ENCODE measurements at regions not wholly inside any gene's neighbourhood (a gene's known extent, or its start where the extent isn't known, plus 50 kb on each side); places are given as distances from the start of the nearest gene placed in this dataset.

DNA sequence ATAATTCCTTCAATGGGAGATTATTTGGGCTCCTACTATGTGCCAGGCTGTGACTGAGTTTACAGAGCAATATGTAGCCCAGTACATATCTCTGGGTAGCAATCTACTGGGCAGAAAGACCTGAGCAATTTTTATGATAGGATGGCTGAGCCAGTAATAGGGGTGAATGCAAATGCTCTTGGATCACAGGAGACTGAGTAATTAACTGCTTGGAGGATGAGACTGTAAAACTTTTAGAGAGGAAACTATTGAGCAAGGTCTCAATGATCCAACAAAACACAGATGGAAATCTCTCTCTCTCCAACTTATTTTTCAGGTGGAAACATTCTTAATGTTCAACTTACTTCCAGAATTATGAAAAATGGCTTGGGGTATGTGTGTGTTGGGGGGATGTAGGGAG is 402.2 kb downstream of the AEBP2 start:
- TF ChIP-seq, protein P1, sequence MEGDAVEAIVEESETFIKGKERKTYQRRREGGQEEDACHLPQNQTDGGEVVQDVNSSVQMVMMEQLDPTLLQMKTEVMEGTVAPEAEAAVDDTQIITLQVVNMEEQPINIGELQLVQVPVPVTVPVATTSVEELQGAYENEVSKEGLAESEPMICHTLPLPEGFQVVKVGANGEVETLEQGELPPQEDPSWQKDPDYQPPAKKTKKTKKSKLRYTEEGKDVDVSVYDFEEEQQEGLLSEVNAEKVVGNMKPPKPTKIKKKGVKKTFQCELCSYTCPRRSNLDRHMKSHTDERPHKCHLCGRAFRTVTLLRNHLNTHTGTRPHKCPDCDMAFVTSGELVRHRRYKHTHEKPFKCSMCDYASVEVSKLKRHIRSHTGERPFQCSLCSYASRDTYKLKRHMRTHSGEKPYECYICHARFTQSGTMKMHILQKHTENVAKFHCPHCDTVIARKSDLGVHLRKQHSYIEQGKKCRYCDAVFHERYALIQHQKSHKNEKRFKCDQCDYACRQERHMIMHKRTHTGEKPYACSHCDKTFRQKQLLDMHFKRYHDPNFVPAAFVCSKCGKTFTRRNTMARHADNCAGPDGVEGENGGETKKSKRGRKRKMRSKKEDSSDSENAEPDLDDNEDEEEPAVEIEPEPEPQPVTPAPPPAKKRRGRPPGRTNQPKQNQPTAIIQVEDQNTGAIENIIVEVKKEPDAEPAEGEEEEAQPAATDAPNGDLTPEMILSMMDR (IDR thresholded peaks at IDR 0.05): no peak
- H3K27ac Mint-ChIP-seq: no peak overlapping the region
- no peak for DNase-seq
- H3K9me3 Mint-ChIP-seq: no peaks in the 10 kb centered on the region
- no peaks in the 10 kb centered on the region; the same call in 1 of the 2 replicates for H3K27me3 Mint-ChIP-seq (ENCODE audit: insufficient read depth)
- H3K4me1 Mint-ChIP-seq (ENCODE audit: low read depth): peaks cover 4% of the 10 kb centered on the region
- no peaks in the 10 kb centered on the region for H3K36me3 Mint-ChIP-seq (ENCODE audit: low read depth)
- no peak overlapping the region for H3K4me3 Mint-ChIP-seq

DNA sequence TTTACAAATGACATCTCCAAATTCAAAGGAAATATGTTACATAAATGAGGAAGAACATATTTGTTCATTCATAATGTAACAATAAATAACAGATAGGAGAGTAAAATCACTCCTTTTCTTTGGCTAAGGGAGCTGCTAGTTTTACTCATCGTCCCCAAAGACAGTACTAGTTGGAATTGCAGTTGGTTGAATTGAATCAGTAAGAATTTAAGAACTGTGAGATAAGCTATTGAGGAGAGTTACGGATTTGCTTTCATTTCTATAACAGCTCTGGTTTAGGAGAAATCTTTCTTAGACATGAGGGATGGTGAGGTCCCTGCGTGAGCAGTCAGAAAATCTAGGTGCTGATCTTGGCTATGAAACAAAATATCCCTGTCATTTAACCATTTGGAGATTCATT is 402.8 kb downstream of the AEBP2 start:
- Mint-ChIP-seq H3K36me3 (ENCODE audit: low read depth) (no peaks in the 10 kb centered on the region), H3K4me3 (no peak overlapping the region), H3K9me3 (no peaks in the 10 kb centered on the region), H3K27me3 (ENCODE audit: insufficient read depth) (no peaks in the 10 kb centered on the region; the same call in 1 of the 2 replicates), H3K27ac (no peak overlapping the region), H3K4me1 (ENCODE audit: low read depth) (peaks cover 11% of the 10 kb centered on the region)
- DNase-seq: no peak
- TF ChIP-seq, protein P1 (IDR thresholded peaks at IDR 0.05): no peak

DNA sequence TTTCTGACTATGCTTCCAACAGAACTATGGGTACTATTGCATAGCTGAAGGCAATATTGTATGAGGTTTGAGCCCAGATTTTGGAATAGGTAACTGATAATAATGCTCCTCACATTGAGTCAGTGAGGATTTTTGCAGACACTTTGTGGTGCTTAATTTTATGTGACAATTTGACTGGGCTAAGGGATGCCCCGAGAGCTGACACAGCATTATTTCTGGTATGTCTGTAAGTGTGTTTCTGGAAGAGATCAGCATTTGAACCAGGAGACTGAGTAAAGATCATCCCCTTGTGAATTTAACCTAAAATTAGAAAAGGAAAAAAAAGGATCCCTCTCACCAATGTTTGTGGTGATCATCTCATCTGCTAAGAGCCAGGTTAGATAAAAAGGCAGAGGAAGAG is 404.9 kb downstream of the AEBP2 start:
- H3K4me1 Mint-ChIP-seq (ENCODE audit: low read depth): peaks cover 22% of the 10 kb centered on the region
- no peaks in the 10 kb centered on the region; the same call in 1 of the 2 replicates for H3K27me3 Mint-ChIP-seq (ENCODE audit: insufficient read depth)
- DNase-seq: no peak
- peaks cover 5% of the 10 kb centered on the region; the same call in 1 of the 2 replicates for H3K9me3 Mint-ChIP-seq
- H3K27ac Mint-ChIP-seq: no peak overlapping the region
- no peak overlapping the region for H3K4me3 Mint-ChIP-seq
- TF ChIP-seq, protein P1 (IDR thresholded peaks at IDR 0.05): no peak
- H3K36me3 Mint-ChIP-seq (ENCODE audit: low read depth): no peaks in the 10 kb centered on the region

DNA sequence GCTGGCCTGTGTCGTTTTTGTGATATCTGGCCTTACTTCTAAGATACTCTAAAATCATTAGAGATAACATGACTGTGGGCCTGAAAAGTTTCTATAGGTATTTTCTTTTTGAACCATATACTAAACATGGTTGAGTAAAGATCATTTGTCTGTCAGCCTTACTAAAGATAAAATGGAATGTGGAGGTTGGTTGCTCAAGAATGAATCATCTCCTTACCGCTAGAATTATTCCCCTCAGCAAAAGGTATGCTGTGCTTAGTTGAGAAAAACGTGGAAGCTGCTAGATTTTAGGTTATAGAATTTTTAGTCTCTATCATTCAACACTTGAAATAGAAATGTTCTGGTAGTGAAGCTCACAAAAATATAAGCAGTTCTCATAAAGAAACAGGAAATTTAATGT is 407.3 kb downstream of the AEBP2 start:
- Mint-ChIP-seq H3K9me3 (peaks cover 11% of the 10 kb centered on the region), H3K27ac (no peak overlapping the region), H3K4me3 (no peak overlapping the region), H3K27me3 (ENCODE audit: insufficient read depth) (no peaks in the 10 kb centered on the region; the same call in 1 of the 2 replicates), H3K4me1 (ENCODE audit: low read depth) (peaks cover 22% of the 10 kb centered on the region), H3K36me3 (ENCODE audit: low read depth) (no peaks in the 10 kb centered on the region)
- TF ChIP-seq, protein P1 (IDR thresholded peaks at IDR 0.05): no peak
- DNase-seq: no peak

DNA sequence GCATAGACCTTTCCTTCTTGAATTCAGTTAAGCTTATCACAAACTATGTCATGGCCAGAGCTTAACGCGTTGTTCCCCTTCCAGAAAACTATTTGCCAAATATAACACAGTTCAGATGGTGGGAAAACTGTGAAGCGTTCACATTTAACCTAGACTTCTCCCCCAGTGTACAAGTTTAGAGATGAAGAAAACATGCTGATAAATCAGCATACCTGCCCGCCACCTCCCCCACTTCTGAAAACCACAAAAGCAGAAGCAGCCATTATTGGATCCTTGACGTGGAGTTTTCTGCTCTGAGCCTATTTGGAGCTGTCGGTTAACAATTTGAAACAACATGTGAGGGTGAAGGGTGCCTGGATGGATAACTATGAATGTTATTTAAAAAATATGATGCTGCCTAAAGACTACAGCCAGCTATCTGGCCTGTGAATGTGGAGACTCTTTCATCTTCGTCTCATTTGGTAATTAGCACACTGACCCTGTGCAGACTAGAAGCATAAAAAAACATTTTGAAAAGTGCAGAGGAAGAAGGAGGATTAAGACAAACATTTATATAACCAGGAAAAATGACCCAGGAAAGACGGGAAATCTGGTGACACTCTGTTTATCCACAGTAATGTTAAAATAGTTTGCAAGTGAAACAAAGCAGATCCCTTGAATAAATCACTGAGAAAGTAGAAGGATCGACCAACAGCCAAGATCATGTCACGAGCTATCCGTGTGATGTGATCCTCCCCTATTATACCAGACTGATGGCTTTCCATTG is 408.2 kb downstream of the AEBP2 start:
- H3K27me3 Mint-ChIP-seq (ENCODE audit: insufficient read depth): no peaks in the 10 kb centered on the region; the same call in 1 of the 2 replicates

More for the DNA sequence above, 408.2 kb downstream of the AEBP2 start:
- H3K4me1 Mint-ChIP-seq (ENCODE audit: low read depth): peaks cover 26% of the 10 kb centered on the region
- peak overlapping the region; percentile 40 for H3K4me3 Mint-ChIP-seq
- no peaks in the 10 kb centered on the region for H3K36me3 Mint-ChIP-seq (ENCODE audit: low read depth)
- H3K27ac Mint-ChIP-seq: peak overlapping the region; percentile 29; the same call in 1 of the 2 replicates
- H3K9me3 Mint-ChIP-seq: peaks cover 11% of the 10 kb centered on the region
- TF ChIP-seq, protein P1 (IDR thresholded peaks at IDR 0.05): no peak
- DNase-seq: no peak
